Esophagus squamous epithelium (tissue), 4 donors: ENCODE measurements at regions not wholly inside any gene's neighbourhood (a gene's known extent, or its start where the extent isn't known, plus 50 kb on each side); places are given as distances from the start of the nearest gene placed in this dataset.

Experiments
- CTCF ChIP-seq, 6 experiments: fragments of 450-650 bp in 4 of 6; fragments of 200-600 bp in 2 of 6; sonication (generic) in 2 of 6; IDR thresholded peaks; one replicate each; pipeline ENCODE4 v1.5.1; 2016 to 2019; ENCODE audit warnings: antibody characterized with exemption in 6 of 6, mild to moderate bottlenecking in 4 of 6, moderate library complexity in 4 of 6
- POLR2A ChIP-seq, 4 donors: fragments of 450-650 bp; IDR thresholded peaks; one replicate each; pipeline ENCODE4 v1.6.1; 2017; ENCODE audit warnings: antibody characterized with exemption in 4 of 4, mild to moderate bottlenecking in 4 of 4, moderate library complexity in 3 of 4

GRCh38 chr20:24283186-24283585 is 186.2 kb upstream of the SYNDIG1 start:
- no peak for TF ChIP-seq CTCF (IDR thresholded peaks at IDR 0.05)
- TF ChIP-seq POLR2A (IDR thresholded peaks at IDR 0.05), result no peak
